Common myeloid progenitor, CD34-positive (primary cell): ENCODE measurements at regions not wholly inside any gene's neighbourhood (a gene's known extent, or its start where the extent isn't known, plus 50 kb on each side); places are given as distances from the start of the nearest gene placed in this dataset.

Experiments
- CTCF ChIA-PET: fragments of 350-600 bp; sonication (Branson Sonifier 250); formaldehyde crosslinking; loops from one replicate; lab custom pipeline; 2021; ENCODE audit warnings: antibody characterized with exemption; lab: Charles Lee
- POLR2A ChIA-PET: fragments of 350-600 bp; sonication (Branson Sonifier 250); formaldehyde crosslinking; loops from one replicate; lab custom pipeline; 2021; ENCODE audit warnings: antibody characterized with exemption; lab: Charles Lee
- DNase-seq, 3 donors: peaks; one replicate each; pipeline versions ENCODE4 v3.0.0 to v3.0.0-alpha.2; 2013
- H3K27ac ChIP-seq, 2 experiments: 1 replicate in 1 of 2; 2 replicates in 1 of 2; pipeline ENCODE4 v1.7.0; 2013; ENCODE audit warnings: inconsistent platforms in 2 of 2, low read length in 2 of 2, mild to moderate bottlenecking in 2 of 2, low read depth in 1 of 2, moderate library complexity in 1 of 2; ENCODE audit not compliant: severe bottlenecking in 2 of 2, insufficient read depth in 1 of 2, poor library complexity in 1 of 2
- H3K27me3 ChIP-seq, 5 experiments: replicated peaks in 2 of 5; 1 replicate in 3 of 5; 2 replicates in 2 of 5; pipeline versions ENCODE4 v1.6.1 to v1.7.0; 2013; ENCODE audit warnings: low read length in 4 of 5, mild to moderate bottlenecking in 2 of 5, moderate library complexity in 2 of 5, inconsistent platforms in 1 of 5; ENCODE audit not compliant: insufficient read depth in 5 of 5, control insufficient read depth in 4 of 5
- H3K36me3 ChIP-seq, 4 experiments: 1 replicate in 2 of 4; 2 replicates in 2 of 4; pipeline versions ENCODE4 v1.6.1 to v1.7.0; 2013; ENCODE audit warnings: low read length in 3 of 4, control low read depth in 1 of 4, mild to moderate bottlenecking in 1 of 4; ENCODE audit not compliant: control insufficient read depth in 4 of 4, insufficient read depth in 4 of 4
- H3K4me1 ChIP-seq, 4 experiments: 1 replicate in 3 of 4; 2 replicates in 1 of 4; pipeline versions ENCODE4 v1.6.1 to v1.7.1; 2013; ENCODE audit warnings: low read length in 3 of 4, mild to moderate bottlenecking in 3 of 4, control low read depth in 1 of 4, inconsistent platforms in 1 of 4, moderate library complexity in 1 of 4; ENCODE audit not compliant: control insufficient read depth in 4 of 4, insufficient read depth in 4 of 4; ENCODE audit errors: control extremely low read depth in 1 of 4
- H3K4me3 ChIP-seq, 7 experiments: 1 replicate in 4 of 7; 2 replicates in 3 of 7; pipeline versions ENCODE4 v1.5.1 to v1.7.0; 2013; ENCODE audit warnings: mild to moderate bottlenecking in 7 of 7, low read length in 6 of 7, moderate library complexity in 6 of 7, inconsistent platforms in 2 of 7, low read depth in 2 of 7, control low read depth in 1 of 7; ENCODE audit not compliant: insufficient read depth in 4 of 7, control insufficient read depth in 1 of 7; ENCODE audit errors: extremely low read depth in 1 of 7
- H3K9me3 ChIP-seq, 5 experiments: 1 replicate in 4 of 5; 2 replicates in 1 of 5; pipeline versions ENCODE4 v1.6.1 to v1.7.1; 2013; ENCODE audit warnings: low read length in 4 of 5, mild to moderate bottlenecking in 2 of 5, inconsistent platforms in 1 of 5, low read depth in 1 of 5, moderate library complexity in 1 of 5; ENCODE audit not compliant: control insufficient read depth in 4 of 5, insufficient read depth in 2 of 5; ENCODE audit errors: control extremely low read depth in 1 of 5
- whole genome bisulfite sequencing: methylation state at CpG from one replicate; pipeline ENCODE4 v1.1.5; 2013; ENCODE audit not compliant: insufficient coverage; 5-methylcytosine and 5-hydroxymethylcytosine counted together

DNA sequence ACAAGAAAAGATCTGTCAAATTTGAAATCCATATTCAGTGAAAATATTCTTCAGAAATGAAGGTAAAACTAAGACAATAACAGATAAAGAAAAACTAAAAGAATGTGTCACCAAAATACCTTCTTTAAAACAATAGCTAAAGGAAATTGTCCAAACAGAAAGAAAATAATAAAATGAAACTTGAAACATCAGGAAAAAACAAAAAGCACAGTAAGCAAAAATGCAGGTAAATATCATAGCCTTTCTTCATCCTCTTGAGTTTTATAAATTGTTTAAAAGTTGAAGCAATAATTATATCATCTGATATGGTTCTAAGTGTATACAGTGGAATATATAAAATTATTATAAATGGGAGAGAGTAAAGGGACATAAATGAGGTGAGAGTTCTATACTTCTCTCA is 103.8 kb upstream of the PDE1A start:
- no peak overlapping the region for H3K4me3 ChIP-seq
- CTCF ChIA-PET: no interaction called here
- H3K9me3 ChIP-seq: peaks cover 0 to 5% (median 1%) of the 10 kb centered on the region in 5 experiments
- no peaks in the 10 kb centered on the region for H3K36me3 ChIP-seq
- no peak for DNase-seq
- POLR2A ChIA-PET: no interaction called here
- H3K27me3 ChIP-seq: no peaks in the 10 kb centered on the region
- no peaks in the 10 kb centered on the region for H3K4me1 ChIP-seq
- H3K27ac ChIP-seq: no peak overlapping the region

DNA sequence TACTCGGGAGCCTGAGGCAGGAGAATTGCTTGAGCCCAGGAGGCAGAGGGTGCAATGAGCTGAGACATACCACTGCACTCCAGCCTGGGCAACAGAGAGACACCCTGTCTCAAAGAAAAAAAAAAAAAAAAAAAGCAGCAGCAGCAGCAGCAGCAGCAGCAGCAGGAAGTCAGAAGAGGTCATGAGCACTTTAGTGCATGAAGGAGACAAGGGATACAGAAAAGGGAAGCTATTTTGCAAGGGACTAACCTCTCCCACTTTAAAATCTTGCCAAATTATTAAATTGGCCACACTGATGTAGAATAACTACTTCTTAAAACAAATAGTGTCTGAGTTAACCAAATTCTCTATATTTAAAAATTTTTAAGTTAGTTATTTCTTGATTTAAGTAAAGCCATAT is 113.4 kb upstream of the PDE1A start:
- DNase-seq: peak in 2 of 3 donors; percentile 32 to 34
- WGBS: 60% methylated on average over 1 of the region's 1 CpG
- no peak overlapping the region for H3K27ac ChIP-seq
- CTCF ChIA-PET: interaction anchor here (1.4 kb wide), 1 partner anchor 16 kb away, joined by 3 read pairs; no protein-coding TSS in a partner anchor
- no peak overlapping the region for H3K4me3 ChIP-seq
- no peaks in the 10 kb centered on the region for H3K36me3 ChIP-seq
- POLR2A ChIA-PET: no interaction called here
- H3K9me3 ChIP-seq: no peaks in the 10 kb centered on the region
- H3K27me3 ChIP-seq: no peaks in the 10 kb centered on the region
- H3K4me1 ChIP-seq: peaks cover 4 to 18% (median 9%) of the 10 kb centered on the region in 4 experiments

DNA sequence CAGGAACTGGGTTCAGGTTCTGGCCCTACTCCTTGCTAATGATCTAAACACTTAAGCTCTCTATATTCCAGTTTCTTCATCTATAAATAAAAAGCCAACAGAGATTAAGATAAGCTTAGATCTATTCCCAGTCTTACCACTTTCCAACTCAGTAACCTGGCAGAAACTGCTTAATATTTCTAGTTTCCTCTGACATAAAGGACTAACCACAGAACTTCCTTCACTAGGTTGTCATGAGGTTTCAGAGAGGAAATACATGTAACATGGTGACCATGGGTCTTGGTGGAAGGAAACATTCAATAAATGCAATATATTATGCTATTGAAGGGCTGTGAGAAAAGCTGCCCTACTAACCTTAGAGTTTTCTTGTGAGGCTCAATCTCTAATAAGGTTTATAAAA is 114.4 kb upstream of the PDE1A start:
- CTCF ChIA-PET: interaction anchor here (0.9 kb wide), 1 partner anchor 12 kb away, joined by 3 read pairs; no protein-coding TSS in a partner anchor
- Histone ChIP-seq H3K4me3 (no peak overlapping the region), H3K27ac (no peak overlapping the region)

DNA sequence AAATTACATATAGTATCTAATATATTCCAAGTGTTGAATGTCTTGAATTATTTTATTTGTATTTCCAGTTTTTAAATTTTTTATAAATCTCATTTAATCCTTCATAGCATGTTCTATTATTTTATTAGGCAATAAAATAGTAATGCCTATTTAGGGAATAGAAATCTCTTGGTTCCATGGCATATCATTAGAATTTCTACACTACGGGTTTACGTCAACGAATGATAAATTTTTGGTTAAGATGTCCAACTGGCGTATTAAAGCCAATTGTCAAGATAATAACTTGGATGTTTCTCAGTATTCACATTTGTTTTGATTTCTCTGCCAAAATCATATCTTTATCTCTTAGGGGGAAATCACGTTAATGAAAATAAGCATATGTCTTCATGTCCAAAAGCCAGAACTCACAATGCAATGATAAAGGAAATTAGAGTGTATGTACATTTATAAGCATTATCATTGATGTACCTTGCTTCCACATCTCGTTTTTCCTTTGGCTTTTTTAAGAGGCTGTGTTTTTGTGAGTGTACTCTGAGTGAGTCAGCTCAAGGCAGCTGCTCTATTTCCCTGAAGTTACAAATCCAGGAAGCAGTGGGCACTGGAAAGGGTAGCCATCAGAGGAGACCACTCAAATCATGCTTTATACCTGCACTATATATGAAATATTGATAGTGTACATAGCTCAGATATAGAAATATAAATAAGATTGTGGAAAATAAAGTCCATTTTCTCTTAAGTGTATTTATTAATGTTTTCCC is 115.8 kb upstream of the PDE1A start:
- ChIA-PET CTCF (no interaction called here), POLR2A (no interaction called here)
- Histone ChIP-seq H3K36me3 (no peaks in the 10 kb centered on the region), H3K27me3 (no peaks in the 10 kb centered on the region), H3K9me3 (no peaks in the 10 kb centered on the region), H3K4me1 (peaks cover 4 to 16% (median 9%) of the 10 kb centered on the region in 4 experiments), H3K4me3 (no peak overlapping the region), H3K27ac (no peak overlapping the region)
- DNase-seq: no peak
- WGBS: 100% methylated on average over 3 of the region's 6 CpGs

More for the DNA sequence above, 114.4 kb upstream of the PDE1A start:
- H3K27me3 ChIP-seq: no peaks in the 10 kb centered on the region
- H3K9me3 ChIP-seq: no peaks in the 10 kb centered on the region
- H3K4me1 ChIP-seq: peaks cover 4 to 16% (median 9%) of the 10 kb centered on the region in 4 experiments
- POLR2A ChIA-PET: no interaction called here
- H3K36me3 ChIP-seq: no peaks in the 10 kb centered on the region
- DNase-seq: peak; percentile 34 to 67 (median 47)

DNA sequence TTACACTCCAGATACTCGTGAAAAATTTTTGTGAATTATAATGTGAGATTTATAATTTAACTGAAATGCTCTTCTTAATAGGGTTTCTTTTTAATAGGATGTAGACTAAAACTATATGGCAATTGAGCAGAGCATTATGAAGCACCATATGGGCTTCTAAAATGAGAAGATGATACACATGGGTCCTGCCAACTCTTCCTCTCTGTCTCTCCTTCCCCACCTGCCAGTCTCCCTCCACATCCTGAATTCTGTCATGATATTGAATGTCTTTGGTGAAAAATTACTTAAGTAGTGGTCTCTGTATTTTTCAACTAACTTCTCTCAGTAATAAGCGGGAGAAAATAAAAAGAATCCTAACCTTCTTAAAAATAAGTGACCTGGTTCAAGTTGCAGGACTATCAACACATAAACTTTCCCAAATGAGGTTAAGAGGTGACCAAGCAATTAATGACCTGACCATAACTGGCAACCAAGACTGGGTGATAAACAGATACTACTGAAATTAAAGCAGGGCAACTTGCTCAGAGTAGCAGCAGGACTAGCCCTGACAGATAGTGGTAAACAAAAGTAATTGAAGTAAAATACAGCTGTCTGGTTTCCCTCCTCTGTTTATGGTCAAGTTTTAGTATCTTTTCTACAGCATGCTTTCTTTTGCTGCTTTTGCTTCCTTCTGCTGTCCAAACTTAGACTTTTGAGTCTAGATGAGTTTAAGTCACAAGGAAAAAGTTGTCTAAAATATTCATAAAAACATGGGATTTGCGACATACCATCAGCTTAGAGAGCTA is 117.1 kb upstream of the PDE1A start:
- no peaks in the 10 kb centered on the region for H3K9me3 ChIP-seq
- DNase-seq: no peak
- H3K27ac ChIP-seq: no peak overlapping the region
- peaks cover 4 to 16% (median 9%) of the 10 kb centered on the region in 4 experiments for H3K4me1 ChIP-seq
- no peaks in the 10 kb centered on the region for H3K27me3 ChIP-seq
- H3K36me3 ChIP-seq: no peaks in the 10 kb centered on the region
- POLR2A ChIA-PET: no interaction called here
- H3K4me3 ChIP-seq: no peak overlapping the region
- 100% methylated on average over 1 of the region's 3 CpGs for WGBS
- CTCF ChIA-PET: no interaction called here

DNA sequence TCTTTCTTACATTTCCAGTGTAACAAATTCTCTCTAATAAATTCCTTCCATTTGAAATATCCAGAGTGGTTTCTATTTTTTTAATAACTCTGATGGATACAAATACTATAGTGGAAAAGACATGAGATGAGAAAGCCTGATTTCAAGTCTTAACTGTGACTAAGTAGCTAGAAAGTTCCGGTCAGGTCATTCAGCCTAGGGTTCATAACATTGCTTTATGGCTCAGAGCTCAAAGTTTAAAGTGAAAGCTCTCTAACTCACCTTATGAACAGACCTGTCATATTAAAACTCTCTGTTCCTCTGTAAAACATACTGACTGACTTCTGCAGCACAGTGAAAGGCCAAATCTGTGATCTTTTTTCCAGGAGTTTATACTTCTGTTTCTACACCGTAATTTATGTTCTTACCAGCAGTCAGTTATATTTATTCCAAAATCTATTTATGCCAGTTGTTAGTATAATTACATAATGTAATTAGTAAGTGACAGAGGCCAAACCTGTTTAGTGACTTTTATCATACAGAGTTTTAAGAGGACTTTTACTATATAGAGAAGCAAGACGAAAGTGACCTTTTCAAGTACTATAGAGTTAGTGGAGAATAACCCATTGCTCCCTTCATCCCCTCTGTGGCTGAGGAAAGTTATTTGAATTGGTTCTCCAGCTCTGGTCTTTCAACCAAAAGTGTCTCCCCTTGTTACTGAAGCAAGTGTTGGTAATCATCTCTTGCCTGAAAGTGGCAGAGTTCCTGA is 118.8 kb upstream of the PDE1A start:
- H3K27ac ChIP-seq: no peak overlapping the region
- no peaks in the 10 kb centered on the region for H3K27me3 ChIP-seq
- CTCF ChIA-PET: interaction anchor here (0.7 kb wide), 1 partner anchor 76 kb away, joined by 3 read pairs; no protein-coding TSS in a partner anchor
- H3K4me3 ChIP-seq: no peak overlapping the region
- no peaks in the 10 kb centered on the region for H3K9me3 ChIP-seq
- no peaks in the 10 kb centered on the region for H3K36me3 ChIP-seq
- no peak for DNase-seq
- peaks cover 4 to 10% (median 8%) of the 10 kb centered on the region in 4 experiments for H3K4me1 ChIP-seq
- WGBS: 100% methylated on average over 1 of the region's 3 CpGs
- POLR2A ChIA-PET: no interaction called here
